ENCODE measurements at regions not wholly inside any gene's neighbourhood (a gene's known extent, or its start where the extent isn't known, plus 50 kb on each side); places are given as distances from the start of the nearest gene placed in this dataset.

DNA sequence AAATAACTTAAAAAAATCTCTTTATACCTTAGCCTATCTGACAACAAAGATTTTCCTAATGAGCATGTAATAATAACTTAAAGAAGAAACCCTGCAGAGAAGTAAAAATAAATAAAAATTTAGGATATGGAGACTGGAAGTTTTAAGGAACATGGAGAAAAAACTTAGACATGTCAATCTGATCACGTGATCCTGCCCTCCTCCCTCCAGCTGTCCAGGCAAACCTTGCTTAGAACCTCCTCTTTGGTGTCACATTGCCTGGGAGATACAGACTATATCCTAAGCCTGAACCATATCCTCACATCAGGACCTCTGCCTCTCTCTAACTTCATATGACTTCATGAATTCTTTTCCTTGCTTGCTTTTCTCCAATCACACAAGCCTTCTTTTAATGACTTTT lies 275.5 kb downstream of the CNTN3 start:
- in situ Hi-C loops (cut with HindIII; ENCODE audit: low pct_ligation_motif_present, low sequenced_read_pairs): no loop called here
- no peak for DNase-seq
- H3K27me3 ChIP-seq (replicated peaks): no peaks in the 10 kb centered on the region
- no peak overlapping the region for H3K4me3 ChIP-seq (ENCODE audit: low read depth, low read length)
- TF ChIP-seq, protein P1, sequence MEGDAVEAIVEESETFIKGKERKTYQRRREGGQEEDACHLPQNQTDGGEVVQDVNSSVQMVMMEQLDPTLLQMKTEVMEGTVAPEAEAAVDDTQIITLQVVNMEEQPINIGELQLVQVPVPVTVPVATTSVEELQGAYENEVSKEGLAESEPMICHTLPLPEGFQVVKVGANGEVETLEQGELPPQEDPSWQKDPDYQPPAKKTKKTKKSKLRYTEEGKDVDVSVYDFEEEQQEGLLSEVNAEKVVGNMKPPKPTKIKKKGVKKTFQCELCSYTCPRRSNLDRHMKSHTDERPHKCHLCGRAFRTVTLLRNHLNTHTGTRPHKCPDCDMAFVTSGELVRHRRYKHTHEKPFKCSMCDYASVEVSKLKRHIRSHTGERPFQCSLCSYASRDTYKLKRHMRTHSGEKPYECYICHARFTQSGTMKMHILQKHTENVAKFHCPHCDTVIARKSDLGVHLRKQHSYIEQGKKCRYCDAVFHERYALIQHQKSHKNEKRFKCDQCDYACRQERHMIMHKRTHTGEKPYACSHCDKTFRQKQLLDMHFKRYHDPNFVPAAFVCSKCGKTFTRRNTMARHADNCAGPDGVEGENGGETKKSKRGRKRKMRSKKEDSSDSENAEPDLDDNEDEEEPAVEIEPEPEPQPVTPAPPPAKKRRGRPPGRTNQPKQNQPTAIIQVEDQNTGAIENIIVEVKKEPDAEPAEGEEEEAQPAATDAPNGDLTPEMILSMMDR (IDR thresholded peaks at IDR 0.05; ENCODE audit: low read depth, low read length, missing control alignments): no peak
- H3K36me3 ChIP-seq (replicated peaks): no peaks in the 10 kb centered on the region
- no peak overlapping the region for H3K27ac ChIP-seq

DNA sequence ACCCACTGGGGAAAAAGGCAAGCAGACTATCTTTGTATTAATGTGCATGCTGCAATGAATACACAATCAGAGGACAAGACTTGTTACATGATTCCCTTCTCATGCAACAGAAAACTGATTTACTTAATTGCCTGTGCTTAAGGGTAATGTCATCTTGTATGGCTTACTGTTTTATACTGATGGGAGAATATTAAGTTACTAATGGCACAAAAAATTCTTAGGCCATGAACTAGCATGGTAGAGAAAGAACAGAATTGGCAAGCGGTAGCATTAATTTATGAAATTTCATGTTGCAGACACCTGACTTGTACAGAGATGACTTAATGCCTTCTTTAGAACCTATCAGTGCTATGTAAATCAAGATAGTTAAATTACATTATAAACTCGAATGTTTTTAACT lies 282.3 kb downstream of the CNTN3 start:
- TF ChIP-seq, protein P1 (IDR thresholded peaks at IDR 0.05; ENCODE audit: low read depth, low read length, missing control alignments): no peak
- no peak overlapping the region for H3K27ac ChIP-seq
- no peak overlapping the region for H3K4me3 ChIP-seq (ENCODE audit: low read depth, low read length)
- no peaks in the 10 kb centered on the region for H3K27me3 ChIP-seq (replicated peaks)
- DNase-seq: no peak
- in situ Hi-C loops (cut with HindIII; ENCODE audit: low pct_ligation_motif_present, low sequenced_read_pairs): no loop called here
- H3K36me3 ChIP-seq (replicated peaks): no peaks in the 10 kb centered on the region

DNA sequence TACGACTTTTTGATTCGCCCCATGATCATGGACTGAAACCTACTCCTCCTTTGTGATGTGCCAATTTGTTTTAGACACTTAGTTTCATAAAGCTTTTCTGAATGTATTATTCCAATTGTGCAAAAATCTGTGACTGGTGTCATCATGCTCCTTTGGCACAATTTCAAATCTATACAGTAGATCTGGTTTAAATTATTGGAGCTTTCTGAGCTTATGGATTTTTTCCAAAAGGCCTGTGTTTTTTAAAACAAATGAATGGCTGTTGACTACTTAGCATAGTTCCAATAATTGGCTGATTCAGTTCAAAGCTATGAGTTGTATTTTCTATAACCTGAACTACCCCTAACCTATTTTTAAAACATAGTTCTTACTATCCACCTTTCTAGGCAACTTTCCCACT lies 282.7 kb downstream of the CNTN3 start:
- in situ Hi-C loops (cut with HindIII; ENCODE audit: low pct_ligation_motif_present, low sequenced_read_pairs): no loop called here
- no peaks in the 10 kb centered on the region for H3K36me3 ChIP-seq (replicated peaks)
- TF ChIP-seq, protein P1 (IDR thresholded peaks at IDR 0.05; ENCODE audit: low read depth, low read length, missing control alignments): no peak
- no peaks in the 10 kb centered on the region for H3K27me3 ChIP-seq (replicated peaks)
- H3K4me3 ChIP-seq (ENCODE audit: low read depth, low read length): no peak overlapping the region
- no peak overlapping the region for H3K27ac ChIP-seq
- no peak for DNase-seq

DNA sequence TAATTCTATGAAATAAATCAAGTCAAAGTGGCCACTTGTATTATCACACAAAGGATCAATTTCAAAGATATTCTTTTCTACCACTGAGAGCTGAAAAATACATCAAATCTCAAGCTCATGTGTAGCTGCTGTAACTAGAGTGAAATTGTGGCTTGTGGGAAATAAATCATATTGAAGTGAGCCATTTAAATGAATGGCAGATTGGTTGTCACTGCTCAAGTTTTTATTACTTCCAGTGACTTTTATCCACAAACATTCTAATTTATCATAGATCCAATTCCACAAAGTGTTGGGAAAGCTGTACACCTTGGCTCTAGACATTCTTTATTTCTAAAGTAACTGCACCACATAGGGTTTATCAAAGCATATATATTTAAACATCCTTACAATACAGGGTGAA lies 285.4 kb downstream of the CNTN3 start:
- in situ Hi-C loops (cut with HindIII; ENCODE audit: low pct_ligation_motif_present, low sequenced_read_pairs): no loop called here
- TF ChIP-seq, protein P1 (IDR thresholded peaks at IDR 0.05; ENCODE audit: low read depth, low read length, missing control alignments): no peak
- no peak for DNase-seq
- Histone ChIP-seq H3K36me3 (replicated peaks) (no peaks in the 10 kb centered on the region), H3K4me3 (ENCODE audit: low read depth, low read length) (no peak overlapping the region), H3K27me3 (replicated peaks) (no peaks in the 10 kb centered on the region), H3K27ac (no peak overlapping the region)

DNA sequence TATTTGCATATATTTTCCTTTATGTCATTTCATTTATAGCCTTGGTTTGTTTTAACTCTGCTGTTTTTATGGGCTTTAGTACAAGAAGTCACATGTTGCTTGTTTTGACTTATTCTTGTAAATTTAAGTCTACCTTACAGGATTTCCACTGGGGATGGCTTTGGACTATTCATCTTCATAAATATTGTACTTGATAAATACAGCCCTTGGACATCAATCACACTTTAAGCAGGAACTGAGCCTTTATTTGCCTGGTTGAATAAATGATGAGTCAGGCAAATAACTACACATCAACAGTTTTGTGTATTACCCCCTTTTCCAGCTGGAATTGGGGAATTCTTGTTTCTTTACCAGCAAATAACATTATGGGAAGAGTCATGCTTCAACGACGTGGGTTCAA lies 286.0 kb downstream of the CNTN3 start:
- TF ChIP-seq, protein P1 (IDR thresholded peaks at IDR 0.05; ENCODE audit: low read depth, low read length, missing control alignments): no peak
- no peak for DNase-seq
- no peaks in the 10 kb centered on the region for H3K36me3 ChIP-seq (replicated peaks)
- in situ Hi-C loops (cut with HindIII; ENCODE audit: low pct_ligation_motif_present, low sequenced_read_pairs): no loop called here
- H3K27ac ChIP-seq: no peak overlapping the region
- H3K4me3 ChIP-seq (ENCODE audit: low read depth, low read length): no peak overlapping the region
- H3K27me3 ChIP-seq (replicated peaks): no peaks in the 10 kb centered on the region

GRCh38 chr3:74315291-74315690 lies 299.2 kb downstream of the CNTN3 start:
- Histone ChIP-seq H3K27ac (no peak overlapping the region), H3K36me3 (replicated peaks) (no peaks in the 10 kb centered on the region), H3K4me3 (ENCODE audit: low read depth, low read length) (no peak overlapping the region), H3K27me3 (replicated peaks) (no peaks in the 10 kb centered on the region)
- no peak for DNase-seq
- in situ Hi-C loops (cut with HindIII; ENCODE audit: low pct_ligation_motif_present, low sequenced_read_pairs): no loop called here
- TF ChIP-seq, protein P1 (IDR thresholded peaks at IDR 0.05; ENCODE audit: low read depth, low read length, missing control alignments): no peak

Data from brain microvascular endothelial cell (primary cell).